Smooth muscle cell (in vitro differentiated cells): ENCODE measurements at regions not wholly inside any gene's neighbourhood (a gene's known extent, or its start where the extent isn't known, plus 50 kb on each side); places are given as distances from the start of the nearest gene placed in this dataset.

Experiments used
- DNase-seq: peaks from one replicate; lab custom pipeline; 2025; ENCODE audit not compliant: unreplicated experiment; lab: John Stamatoyannopoulos, UW
- H2AFZ ChIP-seq: fragments of 200-600 bp; sonication (generic); 2 replicates; pipeline ENCODE4 v1.6.0; 2016; ENCODE audit warnings: antibody characterized with exemption, low read depth, mild to moderate bottlenecking
- H3F3A ChIP-seq: fragments of 200-600 bp; sonication (generic); 2 replicates; pipeline ENCODE4 v1.6.0; 2017; ENCODE audit warnings: antibody characterized with exemption, low read depth
- H3K27ac ChIP-seq: fragments of 200-600 bp; sonication (generic); 2 replicates; pipeline ENCODE4 v1.5.1; 2016; ENCODE audit warnings: low read depth, mild to moderate bottlenecking
- H3K27me3 ChIP-seq: fragments of 200-600 bp; sonication (generic); 2 replicates; pipeline ENCODE4 v1.6.1; 2016; ENCODE audit warnings: low read depth, mild to moderate bottlenecking
- H3K36me3 ChIP-seq: fragments of 200-600 bp; sonication (generic); 2 replicates; pipeline ENCODE4 v1.5.1; 2016; ENCODE audit warnings: low read depth
- H3K4me1 ChIP-seq: fragments of 200-600 bp; sonication (generic); 2 replicates; pipeline ENCODE4 v1.5.1; 2016; ENCODE audit warnings: low read depth
- H3K4me2 ChIP-seq: fragments of 200-600 bp; sonication (generic); 2 replicates; pipeline ENCODE4 v1.6.0; 2016; ENCODE audit warnings: mild to moderate bottlenecking
- H3K4me3 ChIP-seq: fragments of 200-600 bp; sonication (generic); 2 replicates; pipeline ENCODE4 v1.5.1; 2016; ENCODE audit warnings: mild to moderate bottlenecking
- H3K79me2 ChIP-seq: fragments of 200-600 bp; sonication (generic); 2 replicates; pipeline ENCODE4 v1.6.0; 2016; ENCODE audit warnings: low read depth, mild to moderate bottlenecking
- H3K9ac ChIP-seq: fragments of 200-600 bp; sonication (generic); 2 replicates; pipeline ENCODE4 v1.6.0; 2016; ENCODE audit warnings: low read depth
- H3K9me3 ChIP-seq: fragments of 200-600 bp; sonication (generic); replicated peaks from 2 replicates; pipeline ENCODE4 v1.5.1; 2016; ENCODE audit warnings: low read depth
- H4K20me1 ChIP-seq: fragments of 200-600 bp; sonication (generic); 2 replicates; pipeline ENCODE4 v1.6.0; 2016; ENCODE audit warnings: low read depth
- WGBS: methylation state at CpG from one replicate; pipeline ENCODE4 v1.1.7; 2016; ENCODE audit warnings: low lambda C conversion rate; 5-methylcytosine and 5-hydroxymethylcytosine counted together
- TF ChIP-seq, protein P1 (sequence below): fragments of 200-600 bp; sonication (generic); IDR thresholded peaks from 2 replicates; pipeline ENCODE4 v1.5.1; 2017; ENCODE audit warnings: borderline replicate concordance, mild to moderate bottlenecking, antibody characterized with exemption; ENCODE audit not compliant: insufficient read depth, poor library complexity, severe bottlenecking

- Histone ChIP-seq H3K4me3 (no peak overlapping the region), H3K27ac (no peak overlapping the region), H3K79me2 (no peaks in the 10 kb centered on the region), H3K9ac (no peak overlapping the region), H4K20me1 (no peaks in the 10 kb centered on the region), H3K36me3 (no peaks in the 10 kb centered on the region), H3F3A (no peaks in the 10 kb centered on the region), H3K9me3 (no peaks in the 10 kb centered on the region), H3K4me2 (no peak overlapping the region), H3K27me3 (peaks cover 20% of the 10 kb centered on the region), H2AFZ (no peak overlapping the region), H3K4me1 (no peaks in the 10 kb centered on the region)
- no peak for DNase-seq
- TF ChIP-seq, protein P1, sequence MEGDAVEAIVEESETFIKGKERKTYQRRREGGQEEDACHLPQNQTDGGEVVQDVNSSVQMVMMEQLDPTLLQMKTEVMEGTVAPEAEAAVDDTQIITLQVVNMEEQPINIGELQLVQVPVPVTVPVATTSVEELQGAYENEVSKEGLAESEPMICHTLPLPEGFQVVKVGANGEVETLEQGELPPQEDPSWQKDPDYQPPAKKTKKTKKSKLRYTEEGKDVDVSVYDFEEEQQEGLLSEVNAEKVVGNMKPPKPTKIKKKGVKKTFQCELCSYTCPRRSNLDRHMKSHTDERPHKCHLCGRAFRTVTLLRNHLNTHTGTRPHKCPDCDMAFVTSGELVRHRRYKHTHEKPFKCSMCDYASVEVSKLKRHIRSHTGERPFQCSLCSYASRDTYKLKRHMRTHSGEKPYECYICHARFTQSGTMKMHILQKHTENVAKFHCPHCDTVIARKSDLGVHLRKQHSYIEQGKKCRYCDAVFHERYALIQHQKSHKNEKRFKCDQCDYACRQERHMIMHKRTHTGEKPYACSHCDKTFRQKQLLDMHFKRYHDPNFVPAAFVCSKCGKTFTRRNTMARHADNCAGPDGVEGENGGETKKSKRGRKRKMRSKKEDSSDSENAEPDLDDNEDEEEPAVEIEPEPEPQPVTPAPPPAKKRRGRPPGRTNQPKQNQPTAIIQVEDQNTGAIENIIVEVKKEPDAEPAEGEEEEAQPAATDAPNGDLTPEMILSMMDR = no peak
- WGBS = 81% methylated on average over 12 of the region's 12 CpGs
These were observed 127.1 kb downstream of the CHST1 start for GRCh38 chr11:45538363-45538762.

- Histone ChIP-seq H3K36me3 (no peaks in the 10 kb centered on the region), H3K27me3 (peaks cover 22% of the 10 kb centered on the region), H3K79me2 (no peaks in the 10 kb centered on the region), H3K9me3 (no peaks in the 10 kb centered on the region), H3K4me1 (no peaks in the 10 kb centered on the region), H3K4me3 (no peak overlapping the region), H3F3A (no peaks in the 10 kb centered on the region), H3K27ac (no peak overlapping the region), H2AFZ (no peak overlapping the region), H3K9ac (no peak overlapping the region), H3K4me2 (no peak overlapping the region), H4K20me1 (no peaks in the 10 kb centered on the region)
- WGBS = 83% methylated on average over 3 of the region's 3 CpGs
- TF ChIP-seq, protein P1 = no peak
- no peak for DNase-seq
These were observed 127.8 kb downstream of the CHST1 start for GRCh38 chr11:45537614-45538013.

GRCh38 chr11:45535033-45535432, 130.4 kb downstream of the CHST1 start:
- H3K79me2 ChIP-seq = no peaks in the 10 kb centered on the region
- TF ChIP-seq, protein P1 = no peak

DNA sequence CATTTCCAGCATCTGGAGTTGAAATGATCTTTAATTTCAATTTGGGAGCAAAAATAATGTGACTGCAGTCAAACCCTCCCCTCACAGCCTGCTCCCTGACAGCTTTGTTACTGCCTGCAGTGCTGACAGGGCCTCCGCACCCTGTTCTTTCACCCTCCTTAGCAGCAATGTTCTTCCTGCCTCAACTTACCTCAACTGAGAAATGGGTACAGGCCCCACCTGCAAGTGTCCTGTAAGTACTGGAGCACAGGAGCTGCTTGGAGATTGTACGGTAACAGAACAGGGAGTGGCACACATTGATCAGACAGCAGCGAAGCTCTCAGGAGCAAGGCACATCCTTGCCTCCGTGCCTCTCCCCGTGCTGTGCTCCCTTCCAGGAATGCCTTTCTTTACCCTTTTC, 131.3 kb downstream of the CHST1 start:
- H3K36me3 ChIP-seq = no peaks in the 10 kb centered on the region
- H2AFZ ChIP-seq = no peak overlapping the region
- H3K9ac ChIP-seq = no peak overlapping the region
- H3F3A ChIP-seq = no peaks in the 10 kb centered on the region
- H3K79me2 ChIP-seq = no peaks in the 10 kb centered on the region
- H4K20me1 ChIP-seq = no peaks in the 10 kb centered on the region
- no peak overlapping the region for H3K27ac ChIP-seq
- peaks cover 10% of the 10 kb centered on the region for H3K27me3 ChIP-seq
- H3K4me3 ChIP-seq = no peak overlapping the region
- H3K9me3 ChIP-seq = no peaks in the 10 kb centered on the region
- no peak for DNase-seq
- no peak overlapping the region for H3K4me2 ChIP-seq
- WGBS = 86% methylated on average over 5 of the region's 5 CpGs
- H3K4me1 ChIP-seq = no peaks in the 10 kb centered on the region
- TF ChIP-seq, protein P1 = no peak

More at GRCh38 chr11:45535033-45535432, 130.4 kb downstream of the CHST1 start:
- H3F3A ChIP-seq = no peaks in the 10 kb centered on the region
- H3K27ac ChIP-seq = no peak overlapping the region
- no peak overlapping the region for H3K4me2 ChIP-seq
- H3K4me3 ChIP-seq = no peak overlapping the region
- no peaks in the 10 kb centered on the region for H3K4me1 ChIP-seq
- H3K9ac ChIP-seq = no peak overlapping the region
- WGBS = 90% methylated on average over 1 of the region's 1 CpG
- H2AFZ ChIP-seq = no peak overlapping the region
- H3K27me3 ChIP-seq = peaks cover 18% of the 10 kb centered on the region
- DNase-seq = no peak
- H3K36me3 ChIP-seq = no peaks in the 10 kb centered on the region
- H4K20me1 ChIP-seq = no peaks in the 10 kb centered on the region
- H3K9me3 ChIP-seq = no peaks in the 10 kb centered on the region
